ENCODE measurements at regions not wholly inside any gene's neighbourhood (a gene's known extent, or its start where the extent isn't known, plus 50 kb on each side); places are given as distances from the start of the nearest gene placed in this dataset.

GRCh38 chr5:124162767-124163532 lies 583.5 kb downstream of the ZNF608 start:
- TF ChIP-seq CTCF (IDR thresholded peaks at IDR 0.05) (no peak), POLR2A (IDR thresholded peaks at IDR 0.05) (no peak)

Data from lower leg skin (tissue), 3 donors.